ENCODE measurements at regions not wholly inside any gene's neighbourhood (a gene's known extent, or its start where the extent isn't known, plus 50 kb on each side); places are given as distances from the start of the nearest gene placed in this dataset.

- H3K36me3 ChIP-seq (ENCODE audit: control insufficient read depth, insufficient read depth, low read length): no peaks in the 10 kb centered on the region
- H3K4me3 ChIP-seq (ENCODE audit: low read depth, low read length): no peak overlapping the region
- no peak overlapping the region for H3K27ac ChIP-seq (ENCODE audit: insufficient read depth, low read length, poor library complexity, severe bottlenecking)
- H3K4me1 ChIP-seq (ENCODE audit: control insufficient read depth, insufficient read depth, low read length, poor library complexity, severe bottlenecking): no peaks in the 10 kb centered on the region
- no peak for ATAC-seq (ENCODE audit: low read depth in 2 of 2)
- no peaks in the 10 kb centered on the region for H3K9me3 ChIP-seq (ENCODE audit: control insufficient read depth in 2 of 2, low read length in 2 of 2)
- Mint-ChIP-seq H3K4me3 (no peak overlapping the region), H3K27me3 (peaks cover 5% of the 10 kb centered on the region), H3K9me3 (peaks cover 0 to 4% (median 2%) of the 10 kb centered on the region in 7 donors), H3K36me3 (no peaks in the 10 kb centered on the region), H3K27ac (no peak overlapping the region), H3K4me1 (no peaks in the 10 kb centered on the region)
- H3K27me3 ChIP-seq (ENCODE audit: control insufficient read depth, insufficient read depth, low read length): no peaks in the 10 kb centered on the region
- no peak for DNase-seq
These were observed 504.9 kb downstream of the GALR1 start for GRCh38 chr18:77754475-77755044.

- Mint-ChIP-seq H3K9me3 (peaks cover 0 to 4% (median 2%) of the 10 kb centered on the region in 7 donors), H3K4me1 (no peaks in the 10 kb centered on the region), H3K36me3 (no peaks in the 10 kb centered on the region), H3K27ac (no peak overlapping the region), H3K27me3 (peaks cover 5% of the 10 kb centered on the region), H3K4me3 (no peak overlapping the region)
- H3K27ac ChIP-seq (ENCODE audit: insufficient read depth, low read length, poor library complexity, severe bottlenecking): no peak overlapping the region
- no peaks in the 10 kb centered on the region for H3K27me3 ChIP-seq (ENCODE audit: control insufficient read depth, insufficient read depth, low read length)
- no peak for DNase-seq
- no peak overlapping the region for H3K4me3 ChIP-seq (ENCODE audit: low read depth, low read length)
- no peak for ATAC-seq (ENCODE audit: low read depth in 2 of 2)
- no peaks in the 10 kb centered on the region for H3K36me3 ChIP-seq (ENCODE audit: control insufficient read depth, insufficient read depth, low read length)
- no peaks in the 10 kb centered on the region for H3K4me1 ChIP-seq (ENCODE audit: control insufficient read depth, insufficient read depth, low read length, poor library complexity, severe bottlenecking)
- no peaks in the 10 kb centered on the region for H3K9me3 ChIP-seq (ENCODE audit: control insufficient read depth in 2 of 2, low read length in 2 of 2)
These were observed 505.5 kb downstream of the GALR1 start for GRCh38 chr18:77755187-77755586.

GRCh38 chr18:77761332-77761731 lies 511.7 kb downstream of the GALR1 start:
- Histone ChIP-seq H3K9me3 (ENCODE audit: control insufficient read depth in 2 of 2, low read length in 2 of 2) (no peaks in the 10 kb centered on the region), H3K27ac (ENCODE audit: insufficient read depth, low read length, poor library complexity, severe bottlenecking) (no peak overlapping the region), H3K4me3 (ENCODE audit: low read depth, low read length) (no peak overlapping the region), H3K27me3 (ENCODE audit: control insufficient read depth, insufficient read depth, low read length) (peaks cover 2% of the 10 kb centered on the region), H3K4me1 (ENCODE audit: control insufficient read depth, insufficient read depth, low read length, poor library complexity, severe bottlenecking) (no peaks in the 10 kb centered on the region), H3K36me3 (ENCODE audit: control insufficient read depth, insufficient read depth, low read length) (no peaks in the 10 kb centered on the region)
- ATAC-seq (ENCODE audit: low read depth in 2 of 2) (no peak), DNase-seq (no peak)
- no peak overlapping the region for H3K4me3 Mint-ChIP-seq
- no peaks in the 10 kb centered on the region for H3K9me3 Mint-ChIP-seq
- peaks cover 0 to 3% (median 0%) of the 10 kb centered on the region in 4 donors for H3K4me1 Mint-ChIP-seq
- no peak overlapping the region for H3K27ac Mint-ChIP-seq
- H3K36me3 Mint-ChIP-seq: no peaks in the 10 kb centered on the region
- peaks cover 5% of the 10 kb centered on the region for H3K27me3 Mint-ChIP-seq

- H3K4me3 ChIP-seq (ENCODE audit: low read depth, low read length): no peak overlapping the region
- no peaks in the 10 kb centered on the region for H3K9me3 ChIP-seq (ENCODE audit: control insufficient read depth in 2 of 2, low read length in 2 of 2)
- no peak overlapping the region for H3K27ac Mint-ChIP-seq
- H3K36me3 Mint-ChIP-seq: no peaks in the 10 kb centered on the region
- no peak overlapping the region for H3K4me3 Mint-ChIP-seq
- no peaks in the 10 kb centered on the region for H3K9me3 Mint-ChIP-seq
- H3K4me1 ChIP-seq (ENCODE audit: control insufficient read depth, insufficient read depth, low read length, poor library complexity, severe bottlenecking): no peaks in the 10 kb centered on the region
- H3K27me3 Mint-ChIP-seq: peaks cover 8% of the 10 kb centered on the region
- H3K4me1 Mint-ChIP-seq: peaks cover 0 to 3% (median 0%) of the 10 kb centered on the region in 4 donors
- H3K27me3 ChIP-seq (ENCODE audit: control insufficient read depth, insufficient read depth, low read length): peaks cover 2% of the 10 kb centered on the region
- no peak overlapping the region for H3K27ac ChIP-seq (ENCODE audit: insufficient read depth, low read length, poor library complexity, severe bottlenecking)
- H3K36me3 ChIP-seq (ENCODE audit: control insufficient read depth, insufficient read depth, low read length): no peaks in the 10 kb centered on the region
- ATAC-seq (ENCODE audit: low read depth in 2 of 2) (no peak), DNase-seq (no peak)
These were observed 512.4 kb downstream of the GALR1 start for GRCh38 chr18:77762014-77762413.

GRCh38 chr18:77762642-77763041 lies 513.0 kb downstream of the GALR1 start:
- ATAC-seq (ENCODE audit: low read depth in 2 of 2): no peak
- no peaks in the 10 kb centered on the region for H3K36me3 Mint-ChIP-seq
- H3K9me3 Mint-ChIP-seq: no peaks in the 10 kb centered on the region

GRCh38 chr18:77763530-77764145 lies 514.0 kb downstream of the GALR1 start:
- peaks cover 7% of the 10 kb centered on the region for H3K27me3 Mint-ChIP-seq
- Histone ChIP-seq H3K4me1 (ENCODE audit: control insufficient read depth, insufficient read depth, low read length, poor library complexity, severe bottlenecking) (no peaks in the 10 kb centered on the region), H3K9me3 (ENCODE audit: control insufficient read depth in 2 of 2, low read length in 2 of 2) (no peaks in the 10 kb centered on the region), H3K36me3 (ENCODE audit: control insufficient read depth, insufficient read depth, low read length) (no peaks in the 10 kb centered on the region), H3K27ac (ENCODE audit: insufficient read depth, low read length, poor library complexity, severe bottlenecking) (no peak overlapping the region), H3K4me3 (ENCODE audit: low read depth, low read length) (no peak overlapping the region), H3K27me3 (ENCODE audit: control insufficient read depth, insufficient read depth, low read length) (peaks cover 2% of the 10 kb centered on the region)
- H3K36me3 Mint-ChIP-seq: no peaks in the 10 kb centered on the region
- ATAC-seq (ENCODE audit: low read depth in 2 of 2) (no peak), DNase-seq (no peak)
- no peaks in the 10 kb centered on the region for H3K9me3 Mint-ChIP-seq
- H3K27ac Mint-ChIP-seq: no peak overlapping the region
- no peak overlapping the region for H3K4me3 Mint-ChIP-seq
- peaks cover 0 to 3% (median 0%) of the 10 kb centered on the region in 4 donors for H3K4me1 Mint-ChIP-seq

More at GRCh38 chr18:77762642-77763041, 513.0 kb downstream of the GALR1 start:
- no peaks in the 10 kb centered on the region for H3K4me1 ChIP-seq (ENCODE audit: control insufficient read depth, insufficient read depth, low read length, poor library complexity, severe bottlenecking)
- peaks cover 0 to 3% (median 0%) of the 10 kb centered on the region in 4 donors for H3K4me1 Mint-ChIP-seq
- H3K27me3 Mint-ChIP-seq: peaks cover 9% of the 10 kb centered on the region
- peaks cover 2% of the 10 kb centered on the region for H3K27me3 ChIP-seq (ENCODE audit: control insufficient read depth, insufficient read depth, low read length)
- H3K27ac Mint-ChIP-seq: no peak overlapping the region
- DNase-seq: no peak
- no peak overlapping the region for H3K4me3 Mint-ChIP-seq
- H3K4me3 ChIP-seq (ENCODE audit: low read depth, low read length): no peak overlapping the region
- H3K9me3 ChIP-seq (ENCODE audit: control insufficient read depth in 2 of 2, low read length in 2 of 2): no peaks in the 10 kb centered on the region
- no peak overlapping the region for H3K27ac ChIP-seq (ENCODE audit: insufficient read depth, low read length, poor library complexity, severe bottlenecking)
- H3K36me3 ChIP-seq (ENCODE audit: control insufficient read depth, insufficient read depth, low read length): no peaks in the 10 kb centered on the region

- Mint-ChIP-seq H3K36me3 (no peaks in the 10 kb centered on the region), H3K9me3 (peaks cover 0 to 4% (median 0%) of the 10 kb centered on the region in 7 donors), H3K4me1 (peaks cover 0 to 3% (median 0%) of the 10 kb centered on the region in 4 donors), H3K27me3 (peaks cover 4% of the 10 kb centered on the region), H3K27ac (no peak overlapping the region), H3K4me3 (no peak overlapping the region)
- DNase-seq: no peak
- no peaks in the 10 kb centered on the region for H3K36me3 ChIP-seq (ENCODE audit: control insufficient read depth, insufficient read depth, low read length)
- H3K4me3 ChIP-seq (ENCODE audit: low read depth, low read length): no peak overlapping the region
- peaks cover 2% of the 10 kb centered on the region for H3K27me3 ChIP-seq (ENCODE audit: control insufficient read depth, insufficient read depth, low read length)
- no peak for ATAC-seq (ENCODE audit: low read depth in 2 of 2)
- H3K4me1 ChIP-seq (ENCODE audit: control insufficient read depth, insufficient read depth, low read length, poor library complexity, severe bottlenecking): no peaks in the 10 kb centered on the region
- no peaks in the 10 kb centered on the region for H3K9me3 ChIP-seq (ENCODE audit: control insufficient read depth in 2 of 2, low read length in 2 of 2)
- H3K27ac ChIP-seq (ENCODE audit: insufficient read depth, low read length, poor library complexity, severe bottlenecking): no peak overlapping the region
These were observed 515.8 kb downstream of the GALR1 start for GRCh38 chr18:77765468-77765867.

GRCh38 chr18:77766421-77766820 lies 516.8 kb downstream of the GALR1 start:
- no peak for ATAC-seq (ENCODE audit: low read depth in 2 of 2)
- Histone ChIP-seq H3K36me3 (ENCODE audit: control insufficient read depth, insufficient read depth, low read length) (no peaks in the 10 kb centered on the region), H3K4me1 (ENCODE audit: control insufficient read depth, insufficient read depth, low read length, poor library complexity, severe bottlenecking) (no peaks in the 10 kb centered on the region), H3K9me3 (ENCODE audit: control insufficient read depth in 2 of 2, low read length in 2 of 2) (no peaks in the 10 kb centered on the region), H3K27me3 (ENCODE audit: control insufficient read depth, insufficient read depth, low read length) (peaks cover 2% of the 10 kb centered on the region), H3K4me3 (ENCODE audit: low read depth, low read length) (no peak overlapping the region), H3K27ac (ENCODE audit: insufficient read depth, low read length, poor library complexity, severe bottlenecking) (no peak overlapping the region)
- no peak for DNase-seq
- Mint-ChIP-seq H3K27me3 (peaks cover 4% of the 10 kb centered on the region), H3K36me3 (no peaks in the 10 kb centered on the region), H3K9me3 (peaks cover 0 to 4% (median 0%) of the 10 kb centered on the region in 7 donors), H3K4me1 (peaks cover 0 to 3% (median 0%) of the 10 kb centered on the region in 4 donors), H3K4me3 (no peak overlapping the region), H3K27ac (no peak overlapping the region)
